Breast epithelium (tissue), 4 donors: ENCODE measurements at regions not wholly inside any gene's neighbourhood (a gene's known extent, or its start where the extent isn't known, plus 50 kb on each side); places are given as distances from the start of the nearest gene placed in this dataset.

Experiments
- DNase-seq, 2 donors: peaks; one replicate each; pipeline ENCODE4 v3.0.0-alpha.2; 2019; ENCODE audit warnings: low spot score in 2 of 2
- H3K27ac ChIP-seq, 2 donors: fragments of 200-600 bp; sonication (generic) in 1 of 2; one replicate each; pipeline ENCODE4 v1.5.1; 2016 to 2019; ENCODE audit warnings: mild to moderate bottlenecking in 1 of 2
- H3K27me3 ChIP-seq, 2 donors: fragments of 200-600 bp; sonication (generic) in 1 of 2; one replicate each; pipeline versions ENCODE4 v1.5.1 to v1.6.0; 2017 to 2019; ENCODE audit warnings: control low read depth in 1 of 2, mild to moderate bottlenecking in 1 of 2
- H3K36me3 ChIP-seq: fragments of 200-600 bp; one replicate; pipeline ENCODE4 v1.5.1; 2019
- H3K4me1 ChIP-seq, 2 donors: fragments of 200-600 bp; sonication (generic); one replicate each; pipeline ENCODE4 v1.5.1; 2016 to 2019; ENCODE audit warnings: control low read depth in 1 of 2
- H3K4me3 ChIP-seq, 3 donors: fragments of 200-600 bp; sonication (generic); 1 replicate in 2 of 3; 2 replicates in 1 of 3; pipeline ENCODE4 v1.5.1; 2016 to 2019; ENCODE audit warnings: mild to moderate bottlenecking in 3 of 3, moderate library complexity in 2 of 3
- H3K9me3 ChIP-seq, 2 donors: fragments of 200-600 bp; sonication (generic) in 1 of 2; one replicate each; pipeline ENCODE4 v1.5.1; 2016 to 2019; ENCODE audit warnings: control low read depth in 1 of 2
- POLR2A ChIP-seq: fragments of 450-650 bp; IDR thresholded peaks from one replicate; pipeline ENCODE4 v1.6.1; 2016; ENCODE audit warnings: antibody characterized with exemption, mild to moderate bottlenecking, moderate library complexity
- POLR2AphosphoS5 ChIP-seq, 3 donors: sonication (generic); formaldehyde crosslinking; IDR thresholded peaks; one replicate each; pipeline ENCODE4 v1.6.1; 2017; ENCODE audit warnings: antibody characterized with exemption in 3 of 3
- intact Hi-C: fragments of 100-400 bp; cut with DNase I; formaldehyde crosslinking; loops from one replicate; pipeline ENCODE4 v1.15.1; 2023; ENCODE audit warnings: low total_unique reads
- TF ChIP-seq, protein P1 (sequence below), 3 donors: fragments of 450-650 bp; IDR thresholded peaks; one replicate each; pipeline ENCODE4 v1.5.1; 2016 to 2017; ENCODE audit warnings: antibody characterized with exemption in 3 of 3, mild to moderate bottlenecking in 3 of 3, moderate library complexity in 3 of 3

DNA sequence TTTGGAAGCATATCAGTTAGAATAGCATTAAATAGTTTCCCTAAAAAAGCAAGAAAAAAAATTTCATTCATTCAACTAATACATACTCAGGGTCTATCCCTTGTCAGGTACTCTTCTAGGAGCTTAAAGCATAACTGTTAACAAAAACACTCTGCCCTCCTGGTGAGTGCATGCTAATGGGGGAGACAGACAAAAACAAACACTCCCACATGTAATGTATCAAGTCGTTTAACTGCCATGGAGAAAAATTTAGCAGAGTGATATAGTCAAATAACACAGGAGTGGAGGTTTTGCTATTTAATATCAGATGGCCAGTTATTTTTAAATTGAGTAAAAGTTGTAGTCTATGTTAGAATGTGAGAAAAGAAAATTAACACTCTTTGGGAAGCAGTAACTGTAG lies 254.5 kb upstream of the RARB start:
- intact Hi-C loops = no loop called here
- H3K9me3 ChIP-seq = peaks cover 0 to 6% of the 10 kb centered on the region in 2 donors
- no peak for DNase-seq
- H3K4me1 ChIP-seq = no peaks in the 10 kb centered on the region
- no peaks in the 10 kb centered on the region for H3K36me3 ChIP-seq
- TF ChIP-seq POLR2A = no peak
- no peak for TF ChIP-seq POLR2AphosphoS5 (IDR thresholded peaks at IDR 0.05)
- TF ChIP-seq, protein P1, sequence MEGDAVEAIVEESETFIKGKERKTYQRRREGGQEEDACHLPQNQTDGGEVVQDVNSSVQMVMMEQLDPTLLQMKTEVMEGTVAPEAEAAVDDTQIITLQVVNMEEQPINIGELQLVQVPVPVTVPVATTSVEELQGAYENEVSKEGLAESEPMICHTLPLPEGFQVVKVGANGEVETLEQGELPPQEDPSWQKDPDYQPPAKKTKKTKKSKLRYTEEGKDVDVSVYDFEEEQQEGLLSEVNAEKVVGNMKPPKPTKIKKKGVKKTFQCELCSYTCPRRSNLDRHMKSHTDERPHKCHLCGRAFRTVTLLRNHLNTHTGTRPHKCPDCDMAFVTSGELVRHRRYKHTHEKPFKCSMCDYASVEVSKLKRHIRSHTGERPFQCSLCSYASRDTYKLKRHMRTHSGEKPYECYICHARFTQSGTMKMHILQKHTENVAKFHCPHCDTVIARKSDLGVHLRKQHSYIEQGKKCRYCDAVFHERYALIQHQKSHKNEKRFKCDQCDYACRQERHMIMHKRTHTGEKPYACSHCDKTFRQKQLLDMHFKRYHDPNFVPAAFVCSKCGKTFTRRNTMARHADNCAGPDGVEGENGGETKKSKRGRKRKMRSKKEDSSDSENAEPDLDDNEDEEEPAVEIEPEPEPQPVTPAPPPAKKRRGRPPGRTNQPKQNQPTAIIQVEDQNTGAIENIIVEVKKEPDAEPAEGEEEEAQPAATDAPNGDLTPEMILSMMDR (IDR thresholded peaks at IDR 0.05) = no peak
- H3K27ac ChIP-seq = no peak overlapping the region
- H3K4me3 ChIP-seq = no peak overlapping the region
- H3K27me3 ChIP-seq = no peaks in the 10 kb centered on the region

DNA sequence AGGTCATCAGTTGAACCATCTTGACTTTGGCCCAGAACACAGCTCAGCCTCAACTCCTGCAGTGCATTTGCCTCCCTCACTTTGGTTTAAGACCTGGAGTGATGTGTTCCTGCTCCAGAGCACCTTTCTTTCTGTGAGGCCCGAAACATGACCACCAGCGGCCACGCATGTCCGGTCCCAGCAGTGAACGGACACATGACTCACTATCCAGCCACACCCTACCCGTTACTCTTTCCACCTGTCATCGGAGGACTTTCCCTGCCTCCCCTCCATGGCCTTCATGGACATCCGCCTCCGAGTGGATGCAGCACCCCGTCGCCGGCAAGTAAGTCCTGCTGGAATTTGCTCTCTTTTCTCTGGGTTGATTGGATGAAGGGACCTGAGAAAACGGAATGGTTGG lies 253.8 kb upstream of the RARB start:
- DNase-seq = no peak
- no peak for TF ChIP-seq POLR2AphosphoS5 (IDR thresholded peaks at IDR 0.05)
- TF ChIP-seq, protein P1 (IDR thresholded peaks at IDR 0.05) = no peak
- TF ChIP-seq POLR2A = no peak
- Histone ChIP-seq H3K27me3 (no peaks in the 10 kb centered on the region), H3K4me3 (no peak overlapping the region), H3K4me1 (no peaks in the 10 kb centered on the region), H3K9me3 (no peaks in the 10 kb centered on the region), H3K27ac (no peak overlapping the region), H3K36me3 (no peaks in the 10 kb centered on the region)
- intact Hi-C loops = no loop called here

DNA sequence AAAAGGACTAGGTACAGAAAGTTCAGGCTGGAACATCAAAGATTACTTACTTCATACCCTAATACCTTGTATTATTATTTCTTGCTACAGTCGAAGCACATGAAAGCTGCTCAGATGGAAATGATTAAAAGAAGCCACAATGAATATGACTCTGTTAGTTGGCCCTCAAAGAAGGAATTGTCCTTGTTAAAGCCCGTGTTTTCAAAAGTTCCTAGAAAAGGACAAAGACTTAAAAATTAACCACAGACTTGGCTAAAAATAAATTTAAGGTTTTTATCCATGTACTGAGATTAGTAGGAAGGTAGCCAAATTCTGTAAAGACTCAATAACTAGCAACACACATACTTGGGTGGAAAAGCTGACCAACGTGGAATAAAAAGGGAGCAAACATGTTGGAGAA lies 251.0 kb upstream of the RARB start:
- H3K9me3 ChIP-seq = no peaks in the 10 kb centered on the region
- H3K4me3 ChIP-seq = no peak overlapping the region
- no peak for TF ChIP-seq POLR2AphosphoS5 (IDR thresholded peaks at IDR 0.05)
- TF ChIP-seq, protein P1 (IDR thresholded peaks at IDR 0.05) = no peak
- TF ChIP-seq POLR2A = no peak
- H3K27me3 ChIP-seq = no peaks in the 10 kb centered on the region
- intact Hi-C loops = no loop called here
- no peaks in the 10 kb centered on the region for H3K36me3 ChIP-seq
- no peak for DNase-seq
- no peaks in the 10 kb centered on the region for H3K4me1 ChIP-seq
- H3K27ac ChIP-seq = no peak overlapping the region

DNA sequence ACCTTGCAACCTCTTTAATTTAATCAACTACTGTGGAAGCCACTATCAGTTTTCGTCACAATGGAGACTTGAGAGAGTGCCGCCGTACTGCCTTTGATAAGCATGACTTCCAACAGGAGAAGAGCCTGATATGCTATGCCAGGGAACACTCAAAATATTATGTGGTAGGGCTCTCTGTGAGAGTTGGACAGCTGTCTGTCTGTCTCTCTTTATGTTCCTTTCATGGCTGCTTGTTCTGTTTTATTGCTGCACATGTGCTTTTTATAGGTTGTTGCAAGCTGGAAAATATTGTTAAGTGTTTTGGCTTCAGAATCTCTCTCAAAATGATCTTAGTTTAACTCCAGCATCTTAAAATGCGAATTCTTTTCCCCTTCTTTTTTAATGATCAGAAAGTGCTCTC lies 249.4 kb upstream of the RARB start:
- Histone ChIP-seq H3K27me3 (no peaks in the 10 kb centered on the region), H3K4me1 (no peaks in the 10 kb centered on the region), H3K27ac (no peak overlapping the region), H3K9me3 (no peaks in the 10 kb centered on the region), H3K36me3 (no peaks in the 10 kb centered on the region), H3K4me3 (no peak overlapping the region)
- TF ChIP-seq POLR2A (no peak), POLR2AphosphoS5 (IDR thresholded peaks at IDR 0.05) (no peak)
- TF ChIP-seq, protein P1 (IDR thresholded peaks at IDR 0.05) = no peak
- no peak for DNase-seq
- intact Hi-C loops = no loop called here

DNA sequence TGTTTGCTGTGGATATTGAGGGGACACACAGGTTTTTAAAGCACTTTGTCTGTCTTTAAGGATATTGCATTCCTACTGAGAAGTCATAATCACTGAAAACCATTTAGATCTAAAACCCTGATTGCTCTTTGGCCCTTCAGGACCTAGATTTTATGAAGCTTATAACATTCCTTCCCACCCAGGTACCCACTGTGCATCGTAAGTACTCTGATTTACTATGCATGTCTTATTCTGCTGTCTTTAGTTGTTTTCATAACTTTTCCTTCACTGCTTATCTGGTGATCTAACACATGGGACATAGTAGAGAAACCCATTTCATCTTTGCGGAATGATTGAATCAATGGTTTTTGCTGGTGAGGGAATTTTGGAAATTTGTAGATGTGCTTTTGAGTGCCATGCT lies 247.0 kb upstream of the RARB start:
- Histone ChIP-seq H3K4me1 (no peaks in the 10 kb centered on the region), H3K36me3 (no peaks in the 10 kb centered on the region), H3K4me3 (no peak overlapping the region), H3K27ac (no peak overlapping the region), H3K9me3 (no peaks in the 10 kb centered on the region), H3K27me3 (no peaks in the 10 kb centered on the region)
- no peak for TF ChIP-seq POLR2A
- TF ChIP-seq, protein P1 (IDR thresholded peaks at IDR 0.05) = no peak
- TF ChIP-seq POLR2AphosphoS5 (IDR thresholded peaks at IDR 0.05) = no peak
- DNase-seq = no peak
- intact Hi-C loops = no loop called here
